Neural progenitor cell (in vitro differentiated cells): ENCODE measurements at regions not wholly inside any gene's neighbourhood (a gene's known extent, or its start where the extent isn't known, plus 50 kb on each side); places are given as distances from the start of the nearest gene placed in this dataset.

Source experiments
- DNase-seq: peaks from one replicate; pipeline ENCODE4 v3.0.0-alpha.2; 2016; ENCODE audit warnings: low spot score
- H2AFZ ChIP-seq: fragments of 200-600 bp; sonication (generic); replicated peaks from 2 replicates; pipeline ENCODE4 v1.6.1; 2016; ENCODE audit warnings: antibody characterized with exemption
- H3F3A ChIP-seq: fragments of 200-600 bp; sonication (generic); 2 replicates; pipeline ENCODE4 v1.6.1; 2016; ENCODE audit warnings: antibody characterized with exemption, low read depth
- H3K27ac ChIP-seq: fragments of 200-600 bp; sonication (generic); 2 replicates; pipeline ENCODE4 v1.5.1; 2016; ENCODE audit warnings: mild to moderate bottlenecking
- H3K27me3 ChIP-seq: fragments of 200-600 bp; sonication (generic); 2 replicates; pipeline ENCODE4 v1.6.1; 2016; ENCODE audit warnings: mild to moderate bottlenecking, moderate library complexity
- H3K36me3 ChIP-seq: fragments of 200-600 bp; sonication (generic); 2 replicates; pipeline ENCODE4 v1.5.1; 2016
- H3K4me1 ChIP-seq: fragments of 200-600 bp; sonication (generic); 2 replicates; pipeline ENCODE4 v1.6.1; 2016; ENCODE audit warnings: mixed run types
- H3K4me2 ChIP-seq: fragments of 200-600 bp; sonication (generic); 2 replicates; pipeline ENCODE4 v1.6.1; 2016
- H3K4me3 ChIP-seq: fragments of 200-600 bp; sonication (generic); 2 replicates; pipeline ENCODE4 v1.5.1; 2016
- H3K79me2 ChIP-seq: fragments of 200-600 bp; sonication (generic); 2 replicates; pipeline ENCODE4 v1.6.1; 2016; ENCODE audit warnings: low read depth
- H3K9ac ChIP-seq: fragments of 200-600 bp; sonication (generic); 2 replicates; pipeline ENCODE4 v1.6.1; 2016
- H3K9me3 ChIP-seq: fragments of 200-600 bp; sonication (generic); 2 replicates; pipeline ENCODE4 v1.5.1; 2016; ENCODE audit warnings: low read depth
- H4K20me1 ChIP-seq: fragments of 200-600 bp; sonication (generic); 2 replicates; pipeline ENCODE4 v1.6.1; 2016; ENCODE audit warnings: low read depth
- H3K27ac Mint-ChIP-seq: 3 replicates; pipeline ENCODE4 v1.8.0; 2021; ENCODE audit warnings: mixed read lengths
- H3K27me3 Mint-ChIP-seq: 2 replicates; pipeline ENCODE4 v1.8.0; 2022; ENCODE audit warnings: low read depth, mild to moderate bottlenecking, inconsistent platforms, moderate library complexity, mixed read lengths; ENCODE audit not compliant: insufficient read depth
- H3K36me3 Mint-ChIP-seq: 3 replicates; pipeline ENCODE4 v1.8.0; 2021; ENCODE audit warnings: mixed read lengths
- H3K4me1 Mint-ChIP-seq: 3 replicates; pipeline ENCODE4 v1.8.0; 2021; ENCODE audit warnings: mixed read lengths
- H3K4me3 Mint-ChIP-seq: 3 replicates; pipeline ENCODE4 v1.8.0; 2021; ENCODE audit warnings: mild to moderate bottlenecking, moderate library complexity, mixed read lengths
- H3K9me3 Mint-ChIP-seq: 3 replicates; pipeline ENCODE4 v1.8.0; 2020; ENCODE audit warnings: mixed read lengths
- EZH2 ChIP-seq: fragments of 200-600 bp; sonication (generic); IDR thresholded peaks from 2 replicates; pipeline ENCODE4 v1.6.1; 2017; ENCODE audit warnings: antibody characterized with exemption, mild to moderate bottlenecking, moderate library complexity
- EZH2phosphoT487 ChIP-seq: fragments of 200-600 bp; sonication (generic); IDR thresholded peaks from 2 replicates; pipeline ENCODE4 v1.6.1; 2017; ENCODE audit warnings: antibody characterized with exemption
- TF ChIP-seq, protein P1 (sequence below): fragments of 200-600 bp; sonication (generic); IDR thresholded peaks from 2 replicates; pipeline ENCODE4 v1.5.1; 2017; ENCODE audit warnings: antibody characterized with exemption, mild to moderate bottlenecking

DNA sequence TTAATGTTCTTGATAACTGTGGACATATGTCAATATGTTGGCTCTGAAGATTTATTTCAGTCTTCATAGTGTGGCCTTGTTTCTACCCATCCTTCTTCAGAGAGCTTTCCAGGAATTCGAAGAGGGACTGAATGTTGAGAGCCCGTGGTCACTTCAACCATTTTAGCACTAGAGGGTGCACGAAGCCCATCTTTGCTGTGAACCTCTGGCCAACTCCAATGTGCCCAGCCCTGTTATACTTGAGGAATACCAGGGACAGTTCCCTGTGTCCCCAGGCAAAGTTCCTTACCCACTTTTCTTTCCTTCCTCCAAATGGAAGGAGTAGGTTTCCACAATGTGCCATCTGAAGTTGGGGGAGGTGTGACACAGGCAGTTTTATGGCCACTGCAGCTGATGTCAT is 603.5 kb downstream of the RPL10L start:
- H3K9me3 Mint-ChIP-seq, result no peaks in the 10 kb centered on the region

DNA sequence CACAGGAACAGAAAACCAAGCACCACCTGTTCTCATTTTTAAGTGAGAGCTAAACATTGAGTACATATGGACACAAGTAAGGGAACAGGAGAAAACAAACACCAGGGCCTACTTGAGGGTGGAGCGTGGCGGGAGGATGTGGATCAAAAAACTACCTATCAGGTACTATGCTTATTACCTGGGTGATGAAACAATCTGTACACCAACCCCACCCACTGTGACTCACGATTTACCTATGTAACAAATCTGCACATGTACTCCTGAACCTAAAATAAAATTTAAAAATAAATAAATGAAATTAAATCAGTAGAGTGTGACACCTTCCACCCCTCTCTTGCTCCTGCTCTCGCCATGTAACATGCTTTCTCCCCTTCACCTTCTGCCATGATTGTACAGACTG is 615.5 kb downstream of the RPL10L start:
- H4K20me1 ChIP-seq, result no peaks in the 10 kb centered on the region
- Mint-ChIP-seq H3K27ac (no peak overlapping the region), H3K36me3 (no peaks in the 10 kb centered on the region), H3K4me1 (no peaks in the 10 kb centered on the region), H3K9me3 (no peaks in the 10 kb centered on the region), H3K27me3 (no peaks in the 10 kb centered on the region), H3K4me3 (no peak overlapping the region)
- H3K36me3 ChIP-seq, result no peaks in the 10 kb centered on the region
- no peaks in the 10 kb centered on the region for H3K4me1 ChIP-seq
- no peak overlapping the region for H3K4me2 ChIP-seq
- H2AFZ ChIP-seq, result no peak overlapping the region
- H3K4me3 ChIP-seq, result no peak overlapping the region
- DNase-seq, result no peak
- H3K9ac ChIP-seq, result no peak overlapping the region
- H3K9me3 ChIP-seq, result no peaks in the 10 kb centered on the region
- no peaks in the 10 kb centered on the region for H3K27me3 ChIP-seq
- TF ChIP-seq, protein P1, sequence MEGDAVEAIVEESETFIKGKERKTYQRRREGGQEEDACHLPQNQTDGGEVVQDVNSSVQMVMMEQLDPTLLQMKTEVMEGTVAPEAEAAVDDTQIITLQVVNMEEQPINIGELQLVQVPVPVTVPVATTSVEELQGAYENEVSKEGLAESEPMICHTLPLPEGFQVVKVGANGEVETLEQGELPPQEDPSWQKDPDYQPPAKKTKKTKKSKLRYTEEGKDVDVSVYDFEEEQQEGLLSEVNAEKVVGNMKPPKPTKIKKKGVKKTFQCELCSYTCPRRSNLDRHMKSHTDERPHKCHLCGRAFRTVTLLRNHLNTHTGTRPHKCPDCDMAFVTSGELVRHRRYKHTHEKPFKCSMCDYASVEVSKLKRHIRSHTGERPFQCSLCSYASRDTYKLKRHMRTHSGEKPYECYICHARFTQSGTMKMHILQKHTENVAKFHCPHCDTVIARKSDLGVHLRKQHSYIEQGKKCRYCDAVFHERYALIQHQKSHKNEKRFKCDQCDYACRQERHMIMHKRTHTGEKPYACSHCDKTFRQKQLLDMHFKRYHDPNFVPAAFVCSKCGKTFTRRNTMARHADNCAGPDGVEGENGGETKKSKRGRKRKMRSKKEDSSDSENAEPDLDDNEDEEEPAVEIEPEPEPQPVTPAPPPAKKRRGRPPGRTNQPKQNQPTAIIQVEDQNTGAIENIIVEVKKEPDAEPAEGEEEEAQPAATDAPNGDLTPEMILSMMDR, result no peak
- no peak for TF ChIP-seq EZH2phosphoT487
- no peak for TF ChIP-seq EZH2
- H3F3A ChIP-seq, result no peaks in the 10 kb centered on the region
- no peaks in the 10 kb centered on the region for H3K79me2 ChIP-seq
- no peak overlapping the region for H3K27ac ChIP-seq

More for the DNA sequence above, 603.5 kb downstream of the RPL10L start:
- TF ChIP-seq EZH2 (no peak), EZH2phosphoT487 (no peak)
- TF ChIP-seq, protein P1, result no peak
- Mint-ChIP-seq H3K4me3 (no peak overlapping the region), H3K4me1 (peaks cover 4% of the 10 kb centered on the region), H3K36me3 (no peaks in the 10 kb centered on the region), H3K27ac (no peak overlapping the region), H3K27me3 (no peaks in the 10 kb centered on the region)
- Histone ChIP-seq H4K20me1 (no peaks in the 10 kb centered on the region), H3K4me2 (no peak overlapping the region), H3K4me3 (no peak overlapping the region), H3K79me2 (no peaks in the 10 kb centered on the region), H2AFZ (no peak overlapping the region), H3K4me1 (no peaks in the 10 kb centered on the region), H3F3A (no peaks in the 10 kb centered on the region), H3K27me3 (no peaks in the 10 kb centered on the region), H3K36me3 (no peaks in the 10 kb centered on the region), H3K9me3 (no peaks in the 10 kb centered on the region), H3K27ac (no peak overlapping the region), H3K9ac (no peak overlapping the region)
- DNase-seq, result peak; percentile 80

DNA sequence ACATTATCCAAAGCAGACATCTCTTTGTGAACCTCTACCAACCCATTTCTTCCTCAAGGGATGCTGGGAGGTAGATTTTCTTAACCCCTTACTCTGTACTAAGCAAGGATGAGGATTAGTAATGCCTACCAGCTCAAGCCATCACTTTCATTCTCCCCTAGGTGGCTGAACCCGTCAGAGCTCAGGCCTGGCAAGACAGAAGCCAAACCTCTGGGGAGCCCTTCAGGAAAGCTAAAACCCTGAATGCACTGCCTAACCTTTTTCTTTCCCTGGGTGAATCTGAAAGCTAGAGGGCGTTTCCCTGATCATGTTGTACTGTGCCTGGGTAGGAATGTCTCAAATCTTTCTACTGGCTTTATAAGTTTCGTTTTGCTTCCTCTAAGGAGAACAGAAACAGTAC is 617.3 kb downstream of the RPL10L start:
- Mint-ChIP-seq H3K4me1 (no peaks in the 10 kb centered on the region), H3K4me3 (no peak overlapping the region), H3K27ac (no peak overlapping the region), H3K27me3 (no peaks in the 10 kb centered on the region), H3K9me3 (no peaks in the 10 kb centered on the region), H3K36me3 (no peaks in the 10 kb centered on the region)
- Histone ChIP-seq H3K4me2 (no peak overlapping the region), H3K79me2 (no peaks in the 10 kb centered on the region), H3K27me3 (no peaks in the 10 kb centered on the region), H3K4me1 (no peaks in the 10 kb centered on the region), H3K9me3 (no peaks in the 10 kb centered on the region), H3K4me3 (no peak overlapping the region), H3K9ac (no peak overlapping the region), H3F3A (no peaks in the 10 kb centered on the region), H2AFZ (peak overlapping the region; percentile 78), H4K20me1 (no peaks in the 10 kb centered on the region), H3K36me3 (no peaks in the 10 kb centered on the region), H3K27ac (no peak overlapping the region)
- TF ChIP-seq EZH2phosphoT487, result no peak
- no peak for TF ChIP-seq EZH2
- TF ChIP-seq, protein P1, result peak; percentile 30
- peak; percentile 51 for DNase-seq
